Osteocyte (in vitro differentiated cells): ENCODE measurements at regions not wholly inside any gene's neighbourhood (a gene's known extent, or its start where the extent isn't known, plus 50 kb on each side); places are given as distances from the start of the nearest gene placed in this dataset.

Source experiments
- DNase-seq: peaks from one replicate; pipeline ENCODE4 v3.0.0; 2021; ENCODE audit warnings: mixed read lengths; ENCODE audit not compliant: unreplicated experiment; ENCODE audit errors: extremely low spot score
- H3K27ac Mint-ChIP-seq: one replicate; pipeline ENCODE4 v1.8.0; 2021; ENCODE audit warnings: mild to moderate bottlenecking, mixed read lengths; ENCODE audit not compliant: unreplicated experiment
- H3K27me3 Mint-ChIP-seq: one replicate; pipeline ENCODE4 v1.8.0; 2021; ENCODE audit warnings: mixed read lengths; ENCODE audit not compliant: unreplicated experiment
- H3K36me3 Mint-ChIP-seq: one replicate; pipeline ENCODE4 v1.8.0; 2021; ENCODE audit warnings: mixed read lengths; ENCODE audit not compliant: unreplicated experiment
- H3K4me1 Mint-ChIP-seq: one replicate; pipeline ENCODE4 v1.8.0; 2021; ENCODE audit warnings: mixed read lengths; ENCODE audit not compliant: unreplicated experiment
- H3K4me3 Mint-ChIP-seq: one replicate; pipeline ENCODE4 v1.8.0; 2021; ENCODE audit warnings: mild to moderate bottlenecking, moderate library complexity, mixed read lengths; ENCODE audit not compliant: unreplicated experiment
- H3K9me3 Mint-ChIP-seq: one replicate; pipeline ENCODE4 v1.8.0; 2021; ENCODE audit warnings: mixed read lengths; ENCODE audit not compliant: unreplicated experiment
- CTCF ChIP-seq: fragments of 200-600 bp; sonication (generic); IDR thresholded peaks from 2 replicates; pipeline ENCODE4 v1.5.0; 2021; ENCODE audit warnings: antibody characterized with exemption, mild to moderate bottlenecking, moderate library complexity

DNA sequence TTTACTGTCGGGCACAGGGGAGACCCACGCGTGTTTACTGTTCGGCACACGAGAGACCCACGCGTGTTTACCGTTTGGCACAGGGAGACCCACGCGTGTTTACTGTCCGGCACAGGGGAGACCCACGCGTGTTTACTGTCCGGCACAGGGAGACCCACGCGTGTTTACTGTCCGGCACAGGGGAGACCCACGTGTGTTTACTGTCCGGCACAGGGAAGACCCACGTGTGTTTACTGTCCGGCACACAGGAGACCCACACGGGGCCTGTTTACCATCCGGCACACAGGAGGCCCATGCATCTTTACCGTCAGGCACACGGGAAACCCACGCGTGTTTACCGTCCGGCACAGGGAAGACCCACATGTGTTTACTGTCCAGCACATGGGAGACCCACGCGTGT is 525.1 kb downstream of the BRD1 start:
- no peak for TF ChIP-seq CTCF
- no peaks in the 10 kb centered on the region for H3K36me3 Mint-ChIP-seq
- H3K4me3 Mint-ChIP-seq: no peak overlapping the region
- H3K27me3 Mint-ChIP-seq: no peaks in the 10 kb centered on the region
- no peak overlapping the region for H3K27ac Mint-ChIP-seq
- H3K9me3 Mint-ChIP-seq: no peaks in the 10 kb centered on the region
- peak; percentile 68 for DNase-seq
- H3K4me1 Mint-ChIP-seq: no peaks in the 10 kb centered on the region

DNA sequence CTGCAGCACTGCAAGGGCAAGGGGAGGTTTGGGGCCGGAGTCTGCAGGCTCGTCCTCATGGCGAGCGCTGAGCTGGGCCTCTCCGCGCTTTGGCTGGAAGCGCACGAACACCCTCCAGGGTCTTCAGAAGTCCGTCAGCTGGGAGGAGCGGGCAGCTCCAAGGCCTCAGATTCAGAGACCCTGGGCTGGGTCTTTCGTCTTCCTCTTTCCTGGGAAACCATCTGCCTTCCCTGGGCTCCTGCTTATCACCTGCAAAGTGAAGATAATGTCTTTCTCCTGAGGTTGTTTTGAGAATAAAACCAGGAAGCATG is 525.6 kb downstream of the BRD1 start:
- DNase-seq: no peak

GRCh38 chr22:49301398-49302149 is 526.1 kb downstream of the BRD1 start:
- H3K27ac Mint-ChIP-seq: no peak overlapping the region
- no peaks in the 10 kb centered on the region for H3K9me3 Mint-ChIP-seq
- no peaks in the 10 kb centered on the region for H3K4me1 Mint-ChIP-seq
- no peak overlapping the region for H3K4me3 Mint-ChIP-seq
- DNase-seq: peak; percentile 83
- H3K36me3 Mint-ChIP-seq: no peaks in the 10 kb centered on the region
- H3K27me3 Mint-ChIP-seq: no peaks in the 10 kb centered on the region
- no peak for TF ChIP-seq CTCF

More for the DNA sequence above, 525.6 kb downstream of the BRD1 start:
- no peak overlapping the region for H3K27ac Mint-ChIP-seq
- no peak for TF ChIP-seq CTCF
- no peaks in the 10 kb centered on the region for H3K27me3 Mint-ChIP-seq
- H3K4me3 Mint-ChIP-seq: no peak overlapping the region
- no peaks in the 10 kb centered on the region for H3K36me3 Mint-ChIP-seq
- no peaks in the 10 kb centered on the region for H3K9me3 Mint-ChIP-seq
- no peaks in the 10 kb centered on the region for H3K4me1 Mint-ChIP-seq

- Mint-ChIP-seq H3K4me3 (no peak overlapping the region), H3K36me3 (no peaks in the 10 kb centered on the region), H3K4me1 (no peaks in the 10 kb centered on the region), H3K27ac (no peak overlapping the region), H3K27me3 (no peaks in the 10 kb centered on the region), H3K9me3 (no peaks in the 10 kb centered on the region)
- peak; percentile 57 for DNase-seq
- TF ChIP-seq CTCF: no peak
These were observed 526.7 kb downstream of the BRD1 start for GRCh38 chr22:49300951-49301397.

DNA sequence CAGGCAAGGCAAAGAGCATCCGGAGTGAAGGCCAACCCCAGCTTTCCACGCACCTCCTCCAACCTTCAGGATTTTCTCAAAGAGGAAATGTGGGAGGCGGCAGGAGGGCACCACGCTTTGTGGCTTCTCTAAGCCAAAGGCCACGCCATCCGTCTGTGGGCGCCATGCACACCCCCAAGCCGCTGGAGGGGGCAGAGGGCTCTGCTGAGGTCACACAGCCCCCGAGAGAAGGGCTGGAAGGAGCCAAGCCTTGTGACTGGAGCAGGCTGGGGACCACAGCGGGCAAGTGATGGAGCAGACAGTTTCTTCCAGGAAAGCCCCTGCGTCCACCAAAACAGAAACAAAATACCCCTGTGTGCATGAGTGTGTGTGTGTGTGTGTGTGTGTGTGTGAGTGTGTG is 527.4 kb downstream of the BRD1 start:
- Mint-ChIP-seq H3K27ac (no peak overlapping the region), H3K27me3 (no peaks in the 10 kb centered on the region), H3K9me3 (no peaks in the 10 kb centered on the region), H3K4me3 (no peak overlapping the region), H3K4me1 (no peaks in the 10 kb centered on the region), H3K36me3 (no peaks in the 10 kb centered on the region)
- peak; percentile 63 for DNase-seq
- no peak for TF ChIP-seq CTCF
